GM23338 (cell line): ENCODE measurements at regions not wholly inside any gene's neighbourhood (a gene's known extent, or its start where the extent isn't known, plus 50 kb on each side); places are given as distances from the start of the nearest gene placed in this dataset.

Source experiments
- CTCF ChIP-seq, 2 experiments: fragments of 200-600 bp in 1 of 2; sonication (generic) in 1 of 2; conservative IDR thresholded peaks; 2 replicates each; pipeline versions ENCODE4 v1.5.1 to v1.6.1; 2016 to 2017; ENCODE audit warnings: antibody characterized with exemption in 2 of 2, low read depth in 2 of 2, mild to moderate bottlenecking in 2 of 2, moderate library complexity in 1 of 2
- ETS1 ChIP-seq: IDR thresholded peaks from 2 replicates; pipeline ENCODE4 v1.6.1; 2016; ENCODE audit warnings: antibody characterized with exemption
- EZH2 ChIP-seq: fragments of 200-600 bp; sonication (generic); IDR thresholded peaks from one replicate; pipeline ENCODE4 v1.8.0; 2017; ENCODE audit warnings: antibody characterized with exemption, mild to moderate bottlenecking, low read depth; ENCODE audit not compliant: unreplicated experiment
- EZH2phosphoT487 ChIP-seq: fragments of 200-600 bp; sonication (generic); IDR thresholded peaks from one replicate; pipeline ENCODE4 v1.8.1; 2018; ENCODE audit warnings: antibody characterized with exemption; ENCODE audit not compliant: unreplicated experiment
- POLR2AphosphoS5 ChIP-seq: IDR thresholded peaks from 2 replicates; pipeline ENCODE4 v1.6.1; 2016; ENCODE audit warnings: antibody characterized with exemption, low read depth
- REST ChIP-seq: IDR thresholded peaks from one replicate; pipeline ENCODE4 v1.6.1; 2018; ENCODE audit warnings: antibody characterized with exemption; ENCODE audit not compliant: unreplicated experiment
- ZNF114 ChIP-seq: fragments of 250-450 bp; sonication (Bioruptor Pico); IDR thresholded peaks from 2 replicates; pipeline ENCODE4 v1.5.0; 2020; ENCODE audit warnings: mild to moderate bottlenecking, moderate library complexity

- no peak for TF ChIP-seq CTCF (conservative IDR thresholded peaks at IDR 0.05; ENCODE audit: low read depth in 2 of 2)
- TF ChIP-seq EZH2 = no peak
- no peak for TF ChIP-seq EZH2phosphoT487
- TF ChIP-seq ZNF114 (CRISPR knock-in tag) = no peak
- no peak for TF ChIP-seq POLR2AphosphoS5
- TF ChIP-seq REST = no peak
- no peak for TF ChIP-seq ETS1
Measured at GRCh38 chr1:191700922-191701321, 457.3 kb upstream of the RGS18 start.
